ENCODE measurements at regions not wholly inside any gene's neighbourhood (a gene's known extent, or its start where the extent isn't known, plus 50 kb on each side); places are given as distances from the start of the nearest gene placed in this dataset.

DNA sequence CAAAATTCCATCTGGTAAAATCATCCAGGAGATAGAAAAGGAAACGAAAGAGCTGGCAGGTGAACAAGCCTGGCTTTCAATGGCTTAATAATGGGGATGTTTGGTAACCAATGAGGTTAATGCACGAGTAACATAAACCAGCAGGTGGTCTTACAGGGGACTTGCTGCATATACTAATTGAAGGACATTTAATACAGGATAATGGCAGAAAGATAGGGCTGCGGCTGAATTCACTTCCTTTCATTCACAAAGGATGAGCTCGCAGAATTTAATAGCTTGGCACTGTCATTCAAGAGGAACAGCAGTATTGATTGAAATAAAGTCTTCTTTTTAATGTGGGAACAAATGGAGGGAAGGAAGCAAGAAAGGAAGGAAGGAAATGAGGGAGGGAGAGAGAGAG is 156.3 kb upstream of the RAI2 start:
- no peak overlapping the region for H3K27ac ChIP-seq (ENCODE audit: insufficient read length, low read depth, low read length)
- no peak for DNase-seq
- no peak overlapping the region for H3T11ph ChIP-seq (ENCODE audit: low read length)
- H3K79me2 ChIP-seq (ENCODE audit: insufficient read depth, low read length) = no peaks in the 10 kb centered on the region
- Mint-ChIP-seq H3K4me3 (no peak overlapping the region), H3K27ac (no peak overlapping the region), H3K27me3 (ENCODE audit: low read depth) (peaks cover 4% of the 10 kb centered on the region; the same call in 1 of the 2 replicates), H3K36me3 (ENCODE audit: insufficient read depth in 1 of 3, low read depth in 3 of 3) (no peaks in the 10 kb centered on the region; a peak in 1 of 7 replicates), H3K9me3 (peaks cover 63 to 69% of the 10 kb centered on the region in 2 experiments), H3K4me1 (peaks cover 11 to 14% of the 10 kb centered on the region in 2 experiments)
- no peak overlapping the region for H2BK20ac ChIP-seq (ENCODE audit: low read depth, low read length, poor library complexity, severe bottlenecking)
- WGBS (ENCODE audit: extremely low coverage, insufficient read length, low lambda C conversion rate) = no CpG with 5 or more reads among the region's 4 CpGs
- H3K4me1 ChIP-seq (ENCODE audit: insufficient read depth, low read length) = no peaks in the 10 kb centered on the region
- H3K23ac ChIP-seq (ENCODE audit: insufficient read length, low read depth, low read length) = no peak overlapping the region
- no peaks in the 10 kb centered on the region for H3K27me3 ChIP-seq (ENCODE audit: insufficient read depth, low read length)
- H3K14ac ChIP-seq (ENCODE audit: insufficient read depth, low read length) = no peak overlapping the region
- H4K20me1 ChIP-seq (ENCODE audit: control insufficient read depth, insufficient read depth, insufficient read length) = no peaks in the 10 kb centered on the region
- peaks cover 40% of the 10 kb centered on the region for H3K9me3 ChIP-seq (ENCODE audit: control insufficient read depth, low read depth, low read length)
- no peak overlapping the region for H2AK5ac ChIP-seq (ENCODE audit: insufficient read length, low read length)
- H4K5ac ChIP-seq (ENCODE audit: insufficient read length, low read depth, low read length) = no peak overlapping the region
- H3K9ac ChIP-seq (ENCODE audit: extremely low read depth, insufficient read length, low read length) = no peak overlapping the region
- no peaks in the 10 kb centered on the region for H3K79me1 ChIP-seq (ENCODE audit: insufficient read depth, low read depth, low read length, poor library complexity, severe bottlenecking)
- H2BK12ac ChIP-seq (ENCODE audit: insufficient read length, low read depth, low read length) = no peak overlapping the region
- H3K23me2 ChIP-seq (ENCODE audit: insufficient read length, low read depth, low read length, poor library complexity, severe bottlenecking) = no peaks in the 10 kb centered on the region
- TF ChIP-seq, protein P1, sequence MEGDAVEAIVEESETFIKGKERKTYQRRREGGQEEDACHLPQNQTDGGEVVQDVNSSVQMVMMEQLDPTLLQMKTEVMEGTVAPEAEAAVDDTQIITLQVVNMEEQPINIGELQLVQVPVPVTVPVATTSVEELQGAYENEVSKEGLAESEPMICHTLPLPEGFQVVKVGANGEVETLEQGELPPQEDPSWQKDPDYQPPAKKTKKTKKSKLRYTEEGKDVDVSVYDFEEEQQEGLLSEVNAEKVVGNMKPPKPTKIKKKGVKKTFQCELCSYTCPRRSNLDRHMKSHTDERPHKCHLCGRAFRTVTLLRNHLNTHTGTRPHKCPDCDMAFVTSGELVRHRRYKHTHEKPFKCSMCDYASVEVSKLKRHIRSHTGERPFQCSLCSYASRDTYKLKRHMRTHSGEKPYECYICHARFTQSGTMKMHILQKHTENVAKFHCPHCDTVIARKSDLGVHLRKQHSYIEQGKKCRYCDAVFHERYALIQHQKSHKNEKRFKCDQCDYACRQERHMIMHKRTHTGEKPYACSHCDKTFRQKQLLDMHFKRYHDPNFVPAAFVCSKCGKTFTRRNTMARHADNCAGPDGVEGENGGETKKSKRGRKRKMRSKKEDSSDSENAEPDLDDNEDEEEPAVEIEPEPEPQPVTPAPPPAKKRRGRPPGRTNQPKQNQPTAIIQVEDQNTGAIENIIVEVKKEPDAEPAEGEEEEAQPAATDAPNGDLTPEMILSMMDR (conservative IDR thresholded peaks at IDR 0.05) = no peak
- H3K56ac ChIP-seq (ENCODE audit: insufficient read length, low read depth, low read length) = no peak overlapping the region
- H2AFZ ChIP-seq (ENCODE audit: low read length) = no peak overlapping the region
- H2BK5ac ChIP-seq (ENCODE audit: insufficient read length, low read length) = no peak overlapping the region
- no peak overlapping the region for H2BK120ac ChIP-seq (ENCODE audit: low read depth, low read length, poor library complexity, severe bottlenecking)
- no peak overlapping the region for H3K4ac ChIP-seq (ENCODE audit: low read depth, low read length)
- no peak overlapping the region for H4K91ac ChIP-seq (ENCODE audit: insufficient read length, low read depth, low read length)
- H3K4me2 ChIP-seq (ENCODE audit: insufficient read depth, insufficient read length, low read length) = no peak overlapping the region
- H2BK15ac ChIP-seq (ENCODE audit: low read depth, low read length) = no peak overlapping the region
- H3K18ac ChIP-seq (ENCODE audit: insufficient read length, low read depth, low read length) = no peak overlapping the region
- no peak overlapping the region for H4K8ac ChIP-seq (replicated peaks; ENCODE audit: insufficient read length, low read depth, low read length)
